ENCODE measurements at regions not wholly inside any gene's neighbourhood (a gene's known extent, or its start where the extent isn't known, plus 50 kb on each side); places are given as distances from the start of the nearest gene placed in this dataset.
A peak's percentile ranks its signal among the peaks of the same experiment; 100 is the strongest.

DNA sequence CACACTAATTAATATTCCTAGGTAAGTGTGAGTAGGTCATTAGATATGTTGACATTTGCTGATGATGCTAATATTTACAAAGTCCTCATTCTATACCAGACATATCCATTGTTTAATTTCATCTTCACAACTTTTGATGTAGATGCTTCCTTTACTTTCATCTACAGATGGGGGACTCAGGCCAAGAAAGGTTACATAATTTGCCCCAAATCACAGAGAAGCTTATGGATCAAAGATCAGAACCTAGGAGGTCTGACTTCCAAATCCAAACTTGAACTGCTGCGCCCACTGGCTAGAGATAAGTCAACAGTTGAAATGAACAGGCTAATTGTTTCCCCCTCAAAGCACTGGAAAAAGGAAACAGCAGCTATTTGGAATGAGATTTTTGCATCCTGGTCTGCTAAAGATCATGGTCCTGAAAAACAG lies 95.6 kb upstream of the TMEM178A start (continued):
- TF ChIP-seq, protein P1, sequence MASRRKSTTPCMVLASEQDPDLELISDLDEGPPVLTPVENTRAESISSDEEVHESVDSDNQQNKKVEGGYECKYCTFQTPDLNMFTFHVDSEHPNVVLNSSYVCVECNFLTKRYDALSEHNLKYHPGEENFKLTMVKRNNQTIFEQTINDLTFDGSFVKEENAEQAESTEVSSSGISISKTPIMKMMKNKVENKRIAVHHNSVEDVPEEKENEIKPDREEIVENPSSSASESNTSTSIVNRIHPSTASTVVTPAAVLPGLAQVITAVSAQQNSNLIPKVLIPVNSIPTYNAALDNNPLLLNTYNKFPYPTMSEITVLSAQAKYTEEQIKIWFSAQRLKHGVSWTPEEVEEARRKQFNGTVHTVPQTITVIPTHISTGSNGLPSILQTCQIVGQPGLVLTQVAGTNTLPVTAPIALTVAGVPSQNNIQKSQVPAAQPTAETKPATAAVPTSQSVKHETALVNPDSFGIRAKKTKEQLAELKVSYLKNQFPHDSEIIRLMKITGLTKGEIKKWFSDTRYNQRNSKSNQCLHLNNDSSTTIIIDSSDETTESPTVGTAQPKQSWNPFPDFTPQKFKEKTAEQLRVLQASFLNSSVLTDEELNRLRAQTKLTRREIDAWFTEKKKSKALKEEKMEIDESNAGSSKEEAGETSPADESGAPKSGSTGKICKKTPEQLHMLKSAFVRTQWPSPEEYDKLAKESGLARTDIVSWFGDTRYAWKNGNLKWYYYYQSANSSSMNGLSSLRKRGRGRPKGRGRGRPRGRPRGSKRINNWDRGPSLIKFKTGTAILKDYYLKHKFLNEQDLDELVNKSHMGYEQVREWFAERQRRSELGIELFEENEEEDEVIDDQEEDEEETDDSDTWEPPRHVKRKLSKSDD (CRISPR knock-in tag; IDR thresholded peaks at IDR 0.05; ENCODE audit: low read depth), result no peak
- 0 out of 2 replicates have a peak, but pooled peaks have one; percentile 13 for TF ChIP-seq ZNF629 (CRISPR knock-in tag; conservative IDR thresholded peaks at IDR 0.05)
- peak; percentile 71 for TF ChIP-seq MED1 (CRISPR knock-in tag; IDR thresholded peaks at IDR 0.05)

DNA sequence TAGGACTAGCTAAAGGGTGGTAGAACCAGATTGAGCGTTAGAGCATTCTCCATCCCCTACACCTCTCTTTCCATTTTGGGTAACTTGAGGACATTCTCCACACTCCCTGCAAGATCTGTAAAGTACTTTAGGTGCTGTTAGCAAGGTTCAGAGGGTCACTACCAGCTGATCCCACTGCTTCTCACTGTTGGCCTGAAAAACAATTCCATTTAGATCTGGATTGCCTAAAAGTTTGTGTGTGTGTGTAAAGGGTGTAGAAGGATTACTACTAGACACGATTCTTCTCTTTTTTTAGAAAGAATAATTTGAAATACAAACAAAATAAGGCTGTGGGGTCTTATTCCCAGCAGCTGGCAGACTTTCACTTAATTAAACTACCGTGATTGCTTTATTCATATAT lies 95.1 kb upstream of the TMEM178A start:
- peak overlapping the region; percentile 39 for H3K27ac ChIP-seq (ENCODE audit: extremely low read length, insufficient read depth, low read length)
- intact Hi-C loops (cut with micrococcal nuclease; ENCODE audit: unreplicated experiment) (no loop called here), in situ Hi-C loops (cut with HindIII; ENCODE audit: extremely low pct_ligation_motif_present, low pct_unique_long_range_greater_than_20kb) (no loop called here)
- H3K27me3 ChIP-seq (ENCODE audit: control insufficient read depth in 1 of 2, insufficient read depth in 2 of 2, low read length in 2 of 2), result no peaks in the 10 kb centered on the region
- no peak overlapping the region; a peak in 1 of 6 replicates for H3K4me3 ChIP-seq (replicated peaks in 1 of 3; ENCODE audit: insufficient read depth in 1 of 3, low read depth in 2 of 3, low read length in 3 of 3)
- BruUV-seq (replicated peaks), result no TSS peak
- no peak overlapping the region for H3K9ac ChIP-seq (ENCODE audit: insufficient read depth, low read depth, low read length)
- H2AFZ ChIP-seq (ENCODE audit: low read length), result no peak overlapping the region
- ATAC-seq (peak; percentile 33), DNase-seq (ENCODE audit: low spot score) (no peak), FAIRE-seq (no peak)
- peaks cover 2 to 3% of the 10 kb centered on the region in 2 experiments; a peak in 3 of 5 replicates for H3K36me3 ChIP-seq (replicated peaks in 1 of 2; ENCODE audit: control insufficient read depth in 1 of 2, insufficient read depth in 2 of 2, low read length in 2 of 2)
- POLR2A ChIA-PET, result no interaction called here
- H4K20me1 ChIP-seq (ENCODE audit: insufficient read depth, low read length), result no peaks in the 10 kb centered on the region
- WGBS (ENCODE audit: low lambda C conversion rate), result 68% methylated on average over 3 of the region's 3 CpGs
- no peaks in the 10 kb centered on the region for H3K9me3 ChIP-seq (ENCODE audit: low read length)
- no peaks in the 10 kb centered on the region for H3K79me2 ChIP-seq (ENCODE audit: insufficient read depth, low read length)
- peak overlapping the region; percentile 48 for H3K4me2 ChIP-seq (ENCODE audit: low read depth, low read length)
- CTCF ChIA-PET (ENCODE audit: low intra/inter-chr PET ratio, low total read pairs), result no interaction called here
- peaks cover 47% of the 10 kb centered on the region for H3K4me1 ChIP-seq (ENCODE audit: insufficient read depth, low read length)
- TF ChIP-seq HDAC1 (CRISPR knock-in tag; IDR thresholded peaks at IDR 0.05), result 0 out of 2 replicates have a peak, but pooled peaks have one; percentile 5
- TF ChIP-seq, protein P2, sequence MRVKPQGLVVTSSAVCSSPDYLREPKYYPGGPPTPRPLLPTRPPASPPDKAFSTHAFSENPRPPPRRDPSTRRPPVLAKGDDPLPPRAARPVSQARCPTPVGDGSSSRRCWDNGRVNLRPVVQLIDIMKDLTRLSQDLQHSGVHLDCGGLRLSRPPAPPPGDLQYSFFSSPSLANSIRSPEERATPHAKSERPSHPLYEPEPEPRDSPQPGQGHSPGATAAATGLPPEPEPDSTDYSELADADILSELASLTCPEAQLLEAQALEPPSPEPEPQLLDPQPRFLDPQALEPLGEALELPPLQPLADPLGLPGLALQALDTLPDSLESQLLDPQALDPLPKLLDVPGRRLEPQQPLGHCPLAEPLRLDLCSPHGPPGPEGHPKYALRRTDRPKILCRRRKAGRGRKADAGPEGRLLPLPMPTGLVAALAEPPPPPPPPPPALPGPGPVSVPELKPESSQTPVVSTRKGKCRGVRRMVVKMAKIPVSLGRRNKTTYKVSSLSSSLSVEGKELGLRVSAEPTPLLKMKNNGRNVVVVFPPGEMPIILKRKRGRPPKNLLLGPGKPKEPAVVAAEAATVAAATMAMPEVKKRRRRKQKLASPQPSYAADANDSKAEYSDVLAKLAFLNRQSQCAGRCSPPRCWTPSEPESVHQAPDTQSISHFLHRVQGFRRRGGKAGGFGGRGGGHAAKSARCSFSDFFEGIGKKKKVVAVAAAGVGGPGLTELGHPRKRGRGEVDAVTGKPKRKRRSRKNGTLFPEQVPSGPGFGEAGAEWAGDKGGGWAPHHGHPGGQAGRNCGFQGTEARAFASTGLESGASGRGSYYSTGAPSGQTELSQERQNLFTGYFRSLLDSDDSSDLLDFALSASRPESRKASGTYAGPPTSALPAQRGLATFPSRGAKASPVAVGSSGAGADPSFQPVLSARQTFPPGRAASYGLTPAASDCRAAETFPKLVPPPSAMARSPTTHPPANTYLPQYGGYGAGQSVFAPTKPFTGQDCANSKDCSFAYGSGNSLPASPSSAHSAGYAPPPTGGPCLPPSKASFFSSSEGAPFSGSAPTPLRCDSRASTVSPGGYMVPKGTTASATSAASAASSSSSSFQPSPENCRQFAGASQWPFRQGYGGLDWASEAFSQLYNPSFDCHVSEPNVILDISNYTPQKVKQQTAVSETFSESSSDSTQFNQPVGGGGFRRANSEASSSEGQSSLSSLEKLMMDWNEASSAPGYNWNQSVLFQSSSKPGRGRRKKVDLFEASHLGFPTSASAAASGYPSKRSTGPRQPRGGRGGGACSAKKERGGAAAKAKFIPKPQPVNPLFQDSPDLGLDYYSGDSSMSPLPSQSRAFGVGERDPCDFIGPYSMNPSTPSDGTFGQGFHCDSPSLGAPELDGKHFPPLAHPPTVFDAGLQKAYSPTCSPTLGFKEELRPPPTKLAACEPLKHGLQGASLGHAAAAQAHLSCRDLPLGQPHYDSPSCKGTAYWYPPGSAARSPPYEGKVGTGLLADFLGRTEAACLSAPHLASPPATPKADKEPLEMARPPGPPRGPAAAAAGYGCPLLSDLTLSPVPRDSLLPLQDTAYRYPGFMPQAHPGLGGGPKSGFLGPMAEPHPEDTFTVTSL (CRISPR knock-in tag; IDR thresholded peaks at IDR 0.05; ENCODE audit: borderline replicate concordance), result 0 out of 2 replicates have a peak, but pooled peaks have one; percentile 27
- 0 out of 2 replicates have a peak, but pooled peaks have one; percentile 51 for TF ChIP-seq ATF1 (CRISPR knock-in tag; IDR thresholded peaks at IDR 0.05)
- TF ChIP-seq ELF3 (CRISPR knock-in tag; IDR thresholded peaks at IDR 0.05), result 0 out of 2 replicates have a peak, but pooled peaks have one; percentile 1
- TF ChIP-seq, protein P3, sequence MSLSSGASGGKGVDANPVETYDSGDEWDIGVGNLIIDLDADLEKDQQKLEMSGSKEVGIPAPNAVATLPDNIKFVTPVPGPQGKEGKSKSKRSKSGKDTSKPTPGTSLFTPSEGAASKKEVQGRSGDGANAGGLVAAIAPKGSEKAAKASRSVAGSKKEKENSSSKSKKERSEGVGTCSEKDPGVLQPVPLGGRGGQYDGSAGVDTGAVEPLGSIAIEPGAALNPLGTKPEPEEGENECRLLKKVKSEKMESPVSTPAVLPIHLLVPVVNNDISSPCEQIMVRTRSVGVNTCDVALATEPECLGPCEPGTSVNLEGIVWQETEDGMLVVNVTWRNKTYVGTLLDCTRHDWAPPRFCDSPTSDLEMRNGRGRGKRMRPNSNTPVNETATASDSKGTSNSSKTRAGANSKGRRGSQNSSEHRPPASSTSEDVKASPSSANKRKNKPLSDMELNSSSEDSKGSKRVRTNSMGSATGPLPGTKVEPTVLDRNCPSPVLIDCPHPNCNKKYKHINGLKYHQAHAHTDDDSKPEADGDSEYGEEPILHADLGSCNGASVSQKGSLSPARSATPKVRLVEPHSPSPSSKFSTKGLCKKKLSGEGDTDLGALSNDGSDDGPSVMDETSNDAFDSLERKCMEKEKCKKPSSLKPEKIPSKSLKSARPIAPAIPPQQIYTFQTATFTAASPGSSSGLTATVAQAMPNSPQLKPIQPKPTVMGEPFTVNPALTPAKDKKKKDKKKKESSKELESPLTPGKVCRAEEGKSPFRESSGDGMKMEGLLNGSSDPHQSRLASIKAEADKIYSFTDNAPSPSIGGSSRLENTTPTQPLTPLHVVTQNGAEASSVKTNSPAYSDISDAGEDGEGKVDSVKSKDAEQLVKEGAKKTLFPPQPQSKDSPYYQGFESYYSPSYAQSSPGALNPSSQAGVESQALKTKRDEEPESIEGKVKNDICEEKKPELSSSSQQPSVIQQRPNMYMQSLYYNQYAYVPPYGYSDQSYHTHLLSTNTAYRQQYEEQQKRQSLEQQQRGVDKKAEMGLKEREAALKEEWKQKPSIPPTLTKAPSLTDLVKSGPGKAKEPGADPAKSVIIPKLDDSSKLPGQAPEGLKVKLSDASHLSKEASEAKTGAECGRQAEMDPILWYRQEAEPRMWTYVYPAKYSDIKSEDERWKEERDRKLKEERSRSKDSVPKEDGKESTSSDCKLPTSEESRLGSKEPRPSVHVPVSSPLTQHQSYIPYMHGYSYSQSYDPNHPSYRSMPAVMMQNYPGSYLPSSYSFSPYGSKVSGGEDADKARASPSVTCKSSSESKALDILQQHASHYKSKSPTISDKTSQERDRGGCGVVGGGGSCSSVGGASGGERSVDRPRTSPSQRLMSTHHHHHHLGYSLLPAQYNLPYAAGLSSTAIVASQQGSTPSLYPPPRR (CRISPR knock-in tag; IDR thresholded peaks at IDR 0.05; ENCODE audit: borderline replicate concordance), result peak; percentile 2; the same call in 1 of the 2 replicates
- TF ChIP-seq ZBTB21 (CRISPR knock-in tag; IDR thresholded peaks at IDR 0.05), result no peak
- no peak for TF ChIP-seq NAIF1 (CRISPR knock-in tag; IDR thresholded peaks at IDR 0.05; ENCODE audit: borderline replicate concordance)
